Lung (tissue), 11 donors: ENCODE measurements at regions not wholly inside any gene's neighbourhood (a gene's known extent, or its start where the extent isn't known, plus 50 kb on each side); places are given as distances from the start of the nearest gene placed in this dataset.

Source experiments
- ATAC-seq: fragments of 200-7000 bp; cut with Tn5 transposase; one replicate; pipeline ENCODE4 v1.9.1; 2020; ENCODE audit warnings: moderate number of reproducible peaks; ENCODE audit not compliant: insufficient read depth, low FRiP score
- DNase-seq, 3 donors: peaks; one replicate each; pipeline ENCODE4 v3.0.0-alpha.2; 2013 to 2017
- H3K27ac ChIP-seq, 2 donors: one replicate each; pipeline ENCODE4 v1.5.1; 2013; ENCODE audit warnings: mild to moderate bottlenecking in 2 of 2, moderate library complexity in 2 of 2, control low read depth in 1 of 2, inconsistent platforms in 1 of 2, low read depth in 1 of 2, low read length in 1 of 2
- H3K27me3 ChIP-seq, 3 donors: one replicate each; pipeline ENCODE4 v1.5.1; 2013; ENCODE audit warnings: low read length in 2 of 3; ENCODE audit not compliant: control insufficient read depth in 3 of 3, insufficient read depth in 3 of 3
- H3K36me3 ChIP-seq, 4 donors: one replicate each; pipeline ENCODE4 v1.5.1; 2013; ENCODE audit warnings: low read length in 4 of 4, mild to moderate bottlenecking in 1 of 4, moderate library complexity in 1 of 4; ENCODE audit not compliant: control insufficient read depth in 4 of 4, insufficient read depth in 4 of 4
- H3K4me1 ChIP-seq, 5 donors: one replicate each; pipeline ENCODE4 v1.5.1; 2013; ENCODE audit warnings: low read length in 5 of 5, mild to moderate bottlenecking in 2 of 5, moderate library complexity in 1 of 5; ENCODE audit not compliant: control insufficient read depth in 5 of 5, insufficient read depth in 5 of 5
- H3K4me3 ChIP-seq: one replicate; pipeline ENCODE4 v1.5.1; 2013; ENCODE audit warnings: mild to moderate bottlenecking, control low read depth, moderate library complexity
- H3K9ac ChIP-seq, 2 donors: one replicate each; pipeline ENCODE4 v1.5.1; 2013; ENCODE audit warnings: low read length in 2 of 2, control low read depth in 1 of 2; ENCODE audit not compliant: insufficient read depth in 1 of 2
- H3K9me3 ChIP-seq, 4 donors: one replicate each; pipeline ENCODE4 v1.5.1; 2013; ENCODE audit warnings: low read length in 3 of 4, mild to moderate bottlenecking in 1 of 4, moderate library complexity in 1 of 4; ENCODE audit not compliant: control insufficient read depth in 4 of 4, insufficient read depth in 3 of 4
- CTCF ChIP-seq: IDR thresholded peaks from 2 replicates; pipeline ENCODE4 v1.5.1; 2012; ENCODE audit warnings: mild to moderate bottlenecking; ENCODE audit errors: control extremely low read depth, extremely low read depth
- WGBS, 2 donors: extraction: QIAGEN DNeasy Blood & Tissue Kit; methylation state at CpG; one replicate each; pipeline ENCODE4 v1.1.7; 2013; 5-methylcytosine and 5-hydroxymethylcytosine counted together
- donor health status: control.
- donor health status: control.
- donor health status: Bipolar disorder and iron deficiency.
- donor health status: healthy.
- donor health status: DM: yes; HTN: yes; CAD: no.

GRCh38 chr9:38138276-38138675 is 69.2 kb upstream of the SHB start:
- peak in 2 of 3 donors; percentile 29 to 41 for DNase-seq
- peak; percentile 53 for ATAC-seq
- TF ChIP-seq CTCF, result no peak

GRCh38 chr9:38137342-38137741 is 68.3 kb upstream of the SHB start:
- WGBS, 2 donors, result 77 to 87% methylated on average over 5 of the region's 5 CpGs
- H3K27ac ChIP-seq, result no peak overlapping the region
- no peak overlapping the region for H3K4me3 ChIP-seq
- no peak for TF ChIP-seq CTCF
- DNase-seq (no peak), ATAC-seq (no peak)
- no peaks in the 10 kb centered on the region for H3K36me3 ChIP-seq
- no peak overlapping the region for H3K9ac ChIP-seq
- H3K4me1 ChIP-seq, result no peaks in the 10 kb centered on the region
- H3K27me3 ChIP-seq, result peaks cover 0 to 3% (median 0%) of the 10 kb centered on the region in 3 donors
- peaks cover 0 to 1% (median 0%) of the 10 kb centered on the region in 4 donors for H3K9me3 ChIP-seq

More at GRCh38 chr9:38138276-38138675, 69.2 kb upstream of the SHB start:
- H3K27ac ChIP-seq, result no peak overlapping the region
- no peaks in the 10 kb centered on the region for H3K4me1 ChIP-seq
- H3K4me3 ChIP-seq, result no peak overlapping the region
- H3K36me3 ChIP-seq, result no peaks in the 10 kb centered on the region
- peaks cover 0 to 3% (median 0%) of the 10 kb centered on the region in 3 donors for H3K27me3 ChIP-seq
- peaks cover 0 to 1% (median 0%) of the 10 kb centered on the region in 4 donors for H3K9me3 ChIP-seq
- 34 to 35% methylated on average over 4 of the region's 4 CpGs for WGBS, 2 donors
- H3K9ac ChIP-seq, result no peak overlapping the region

DNA sequence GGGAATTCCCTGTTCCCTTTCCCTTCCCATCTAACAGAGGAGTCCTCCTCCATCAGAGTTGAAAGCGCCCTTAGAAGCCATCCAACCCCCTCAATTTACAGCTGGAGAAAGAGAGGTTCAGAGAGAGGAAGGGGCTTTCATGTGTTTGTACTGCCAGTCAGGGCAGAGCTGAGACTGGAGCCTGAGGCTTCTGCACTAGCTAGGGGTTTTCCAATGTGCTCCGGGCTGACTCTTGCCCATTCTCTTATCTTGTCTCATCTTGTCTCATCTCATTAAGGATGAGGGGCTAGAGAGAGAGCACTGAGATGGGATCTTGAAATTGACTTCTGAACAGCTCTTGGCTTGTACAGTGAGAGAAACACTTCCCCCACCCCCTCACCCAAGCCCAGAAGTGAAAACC is 67.4 kb upstream of the SHB start:
- H3K36me3 ChIP-seq, result no peaks in the 10 kb centered on the region
- peaks cover 0 to 1% (median 0%) of the 10 kb centered on the region in 4 donors for H3K9me3 ChIP-seq
- no peak overlapping the region for H3K27ac ChIP-seq
- H3K4me1 ChIP-seq, result no peaks in the 10 kb centered on the region
- 86 to 97% methylated on average over 2 of the region's 2 CpGs for WGBS, 2 donors
- no peak for DNase-seq
- no peak overlapping the region for H3K9ac ChIP-seq
- no peak overlapping the region for H3K4me3 ChIP-seq
- peaks cover 0 to 3% (median 0%) of the 10 kb centered on the region in 3 donors for H3K27me3 ChIP-seq
- TF ChIP-seq CTCF, result no peak
- ATAC-seq, result no peak

DNA sequence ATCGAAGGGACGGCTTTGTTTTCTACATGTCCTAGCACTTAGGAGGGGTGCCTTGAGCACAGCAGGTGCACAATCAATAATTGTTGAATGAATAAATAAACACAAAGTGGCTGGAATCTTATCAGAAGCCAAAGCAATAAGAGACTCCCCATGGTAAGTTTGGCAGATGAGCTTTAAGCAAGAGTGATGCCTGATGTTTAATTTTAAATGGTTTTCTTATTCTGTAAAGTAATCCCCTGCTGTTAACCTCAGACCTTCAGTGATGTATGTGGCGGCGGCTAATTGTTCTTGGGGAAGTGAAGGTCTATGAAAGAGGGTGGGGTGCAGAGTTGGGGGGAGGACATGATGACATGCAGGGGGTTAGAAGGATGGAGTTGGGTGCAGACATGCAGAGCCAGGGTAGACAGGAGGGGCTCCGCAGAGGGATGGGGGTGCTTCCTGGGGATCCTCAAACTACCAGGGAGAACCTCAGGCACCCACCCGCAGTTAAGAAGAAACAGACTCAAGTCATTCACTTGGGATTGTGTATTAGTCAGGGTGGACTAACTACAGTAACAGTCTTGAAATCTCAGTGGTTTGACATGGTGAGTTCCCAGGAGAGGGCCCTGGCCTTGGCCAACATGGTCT is 65.7 kb upstream of the SHB start:
- no peak for DNase-seq
- no peaks in the 10 kb centered on the region for H3K4me1 ChIP-seq
- no peak overlapping the region for H3K4me3 ChIP-seq
- no peak for ATAC-seq
- no peaks in the 10 kb centered on the region for H3K36me3 ChIP-seq
- H3K9ac ChIP-seq, result no peak overlapping the region
- H3K27ac ChIP-seq, result no peak overlapping the region
- 85 to 94% methylated on average over 6 of the region's 6 CpGs for WGBS, 2 donors
- no peak for TF ChIP-seq CTCF
- H3K27me3 ChIP-seq, result no peaks in the 10 kb centered on the region
- peaks cover 0 to under 1% (median 0%) of the 10 kb centered on the region in 4 donors for H3K9me3 ChIP-seq
